IMR-90 (cell line): ENCODE measurements at regions not wholly inside any gene's neighbourhood (a gene's known extent, or its start where the extent isn't known, plus 50 kb on each side); places are given as distances from the start of the nearest gene placed in this dataset.

ENCODE experiments used
- ATAC-seq: fragments of 200-7000 bp; cut with Tn5 transposase; 2 replicates; pipeline ENCODE4 v1.9.1; 2020; ENCODE audit warnings: low read depth, mild to moderate bottlenecking, moderate library complexity
- BruUV-seq: library from RNA; stranded (reverse); fragments of 400-500 nt; replicated peaks from 2 replicates; lab custom pipeline; 2021; lab: Mats Ljungman, UMichigan
- CTCF ChIA-PET: fragments of 300-600 bp; formaldehyde crosslinking; extraction: SDS; loops from one replicate; lab custom pipeline; 2021; ENCODE audit warnings: antibody characterized with exemption; lab: Yijun Ruan, JAX
- POLR2A ChIA-PET: fragments of 300-600 bp; sonication (Branson Sonifier 250); formaldehyde crosslinking; loops from one replicate; lab custom pipeline; 2022; ENCODE audit warnings: antibody characterized with exemption; ENCODE audit not compliant: unreplicated experiment; lab: Charles Lee
- DNase-seq: peaks from one replicate; pipeline ENCODE4 v3.0.0; 2013
- H2AFZ ChIP-seq: replicated peaks from 2 replicates; pipeline ENCODE3; 2013; ENCODE audit warnings: low read length, mild to moderate bottlenecking; ENCODE audit not compliant: poor library complexity
- H2AK5ac ChIP-seq: 2 replicates; pipeline ENCODE4 v1.6.1; 2013; ENCODE audit warnings: low read depth, low read length, inconsistent platforms
- H2AK9ac ChIP-seq: replicated peaks from 2 replicates; pipeline ENCODE3; 2013; ENCODE audit warnings: mild to moderate bottlenecking, low read depth, low read length, moderate library complexity; ENCODE audit not compliant: poor library complexity
- H2BK120ac ChIP-seq: 2 replicates; pipeline ENCODE4 v1.6.1; 2013; ENCODE audit warnings: low read depth, low read length, inconsistent platforms
- H2BK15ac ChIP-seq: 3 replicates; pipeline ENCODE4 v1.6.1; 2013; ENCODE audit warnings: low read depth, low read length, inconsistent platforms
- H2BK20ac ChIP-seq: 2 replicates; pipeline ENCODE4 v1.6.1; 2013; ENCODE audit warnings: low read depth, mild to moderate bottlenecking, inconsistent platforms, low read length, moderate library complexity
- H2BK5ac ChIP-seq: 2 replicates; pipeline ENCODE4 v1.6.1; 2013; ENCODE audit warnings: mild to moderate bottlenecking, low read depth, low read length, inconsistent platforms; ENCODE audit not compliant: poor library complexity, severe bottlenecking
- H3K14ac ChIP-seq: replicated peaks from 2 replicates; pipeline ENCODE4 v1.6.1; 2013; ENCODE audit warnings: low read depth, low read length, inconsistent platforms
- H3K18ac ChIP-seq: 2 replicates; pipeline ENCODE4 v1.6.1; 2013; ENCODE audit warnings: low read depth, low read length, control low read depth
- H3K23ac ChIP-seq: 2 replicates; pipeline ENCODE4 v1.6.1; 2013; ENCODE audit warnings: low read depth, low read length, inconsistent platforms
- H3K27ac ChIP-seq: 2 replicates; pipeline ENCODE4 v1.5.1; 2013; ENCODE audit warnings: mild to moderate bottlenecking, control low read depth, low read length; ENCODE audit not compliant: insufficient read depth
- H3K27me3 ChIP-seq: 2 replicates; pipeline ENCODE4 v1.6.1; 2013; ENCODE audit warnings: low read length; ENCODE audit not compliant: control insufficient read depth, insufficient read depth
- H3K36me3 ChIP-seq: 2 replicates; pipeline ENCODE4 v1.6.1; 2013; ENCODE audit warnings: low read length, mixed read lengths; ENCODE audit not compliant: control insufficient read depth, insufficient read depth
- H3K4ac ChIP-seq: 2 replicates; pipeline ENCODE4 v1.6.1; 2013; ENCODE audit warnings: low read depth, low read length, inconsistent platforms
- H3K4me1 ChIP-seq: 2 replicates; pipeline ENCODE4 v1.6.1; 2013; ENCODE audit warnings: low read length, mixed read lengths; ENCODE audit not compliant: control insufficient read depth, insufficient read depth
- H3K4me2 ChIP-seq: 2 replicates; pipeline ENCODE4 v1.6.1; 2013; ENCODE audit warnings: low read depth, mild to moderate bottlenecking, control low read depth, low read length, moderate library complexity
- H3K4me3 ChIP-seq: 2 replicates; pipeline ENCODE4 v1.5.1; 2013; ENCODE audit warnings: low read depth, mild to moderate bottlenecking, control low read depth, low read length, moderate library complexity; ENCODE audit not compliant: insufficient read depth
- H3K56ac ChIP-seq: 2 replicates; pipeline ENCODE4 v1.6.1; 2013; ENCODE audit warnings: low read length, inconsistent platforms; ENCODE audit not compliant: insufficient read depth; ENCODE audit errors: extremely low read depth
- H3K79me1 ChIP-seq, 2 experiments: 2 replicates each; pipeline ENCODE4 v1.6.1; 2013; ENCODE audit warnings: low read length in 2 of 2, inconsistent platforms in 1 of 2, low read depth in 1 of 2
- H3K9ac ChIP-seq: 2 replicates; pipeline ENCODE4 v1.6.1; 2013; ENCODE audit warnings: low read depth, low read length, control low read depth
- H3K9me1 ChIP-seq: 2 replicates; pipeline ENCODE4 v1.6.1; 2013; ENCODE audit warnings: low read length, inconsistent platforms; ENCODE audit not compliant: insufficient read depth
- H3K9me3 ChIP-seq: 2 replicates; pipeline ENCODE4 v1.6.1; 2013; ENCODE audit warnings: low read length; ENCODE audit not compliant: control insufficient read depth, insufficient read depth
- H4K20me1 ChIP-seq: 2 replicates; pipeline ENCODE4 v1.6.1; 2013; ENCODE audit warnings: low read length, inconsistent platforms; ENCODE audit not compliant: insufficient read depth
- H4K5ac ChIP-seq: 2 replicates; pipeline ENCODE4 v1.6.1; 2013; ENCODE audit warnings: mild to moderate bottlenecking, low read depth, low read length, control low read depth
- H4K8ac ChIP-seq, 2 experiments: 2 replicates each; pipeline ENCODE4 v1.6.1; 2013; ENCODE audit warnings: low read depth in 2 of 2, low read length in 2 of 2, control low read depth in 1 of 2, inconsistent platforms in 1 of 2
- H4K91ac ChIP-seq: 2 replicates; pipeline ENCODE4 v1.6.1; 2013; ENCODE audit warnings: low read depth, low read length, inconsistent platforms; ENCODE audit not compliant: insufficient read depth
- NFE2L2 ChIP-seq: fragments of 150-350 bp; IDR thresholded peaks from 2 replicates; pipeline ENCODE4 v1.6.1; 2016; ENCODE audit warnings: low read depth, mild to moderate bottlenecking, low read length
- WGBS, 2 experiments: methylation state at CpG; one replicate each; pipeline versions ENCODE4 v1.1.5 to v1.1.7; 2013; ENCODE audit warnings: missing lambda C conversion rate in 2 of 2; ENCODE audit not compliant: insufficient read length in 1 of 2; ENCODE audit errors: extremely low coverage in 2 of 2; 5-methylcytosine and 5-hydroxymethylcytosine counted together
- dilution Hi-C: fragments of 300-500 bp; cut with HindIII; formaldehyde crosslinking; loops from one replicate; pipeline ENCODE4 v1.14.3; 2018; ENCODE audit warnings: low sequenced_read_pairs; ENCODE audit not compliant: unreplicated experiment
- in situ Hi-C: fragments of 300-500 bp; cut with MboI; formaldehyde crosslinking; loops from 3 replicates; pipeline ENCODE4 v1.14.3; 2019; ENCODE audit warnings: low sequenced_read_pairs, inconsistent platforms, mixed read lengths
- intact Hi-C: fragments of 100-400 bp; cut with micrococcal nuclease; formaldehyde crosslinking; loops from 2 replicates; pipeline ENCODE4 v1.10.0; 2022

DNA sequence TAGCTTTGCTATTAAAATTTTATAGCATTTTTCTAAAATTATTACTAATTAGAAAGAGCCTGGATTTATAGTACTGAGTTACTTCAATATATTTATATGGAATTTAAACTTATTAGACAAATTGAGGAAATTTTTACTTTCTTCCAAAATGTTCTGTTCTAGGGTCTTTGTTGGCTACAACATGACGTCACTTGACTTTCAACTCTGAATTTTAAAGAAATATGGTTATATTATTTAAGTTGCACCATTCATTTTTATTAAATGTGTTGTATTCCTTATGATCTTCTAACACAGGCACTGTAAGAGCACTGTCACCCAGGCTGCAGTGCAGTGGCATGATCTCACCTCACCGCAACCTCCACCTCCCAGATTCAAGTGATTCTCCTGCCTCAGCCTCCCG, 119.4 kb upstream of the CYLC2 start:
- H3K27ac ChIP-seq: no peak overlapping the region
- dilution Hi-C loops: no loop called here
- no peak overlapping the region for H2BK20ac ChIP-seq
- in situ Hi-C loops: no loop called here
- no peak overlapping the region for H2AK5ac ChIP-seq
- CTCF ChIA-PET: no interaction called here
- H2BK5ac ChIP-seq: no peak overlapping the region
- H3K36me3 ChIP-seq: no peaks in the 10 kb centered on the region
- no peaks in the 10 kb centered on the region for H3K4me1 ChIP-seq
- H4K20me1 ChIP-seq: no peaks in the 10 kb centered on the region
- H3K79me1 ChIP-seq: no peaks in the 10 kb centered on the region
- no peak overlapping the region for H3K9ac ChIP-seq
- H4K8ac ChIP-seq: no peak overlapping the region
- H2AK9ac ChIP-seq: no peak overlapping the region
- no peak overlapping the region for H2AFZ ChIP-seq
- H3K14ac ChIP-seq: no peak overlapping the region
- no CpG with 5 or more reads among the region's 3 CpGs for WGBS, 2 experiments
- no peaks in the 10 kb centered on the region for H3K27me3 ChIP-seq
- no peak for TF ChIP-seq NFE2L2
- DNase-seq (no peak), ATAC-seq (no peak)
- H2BK15ac ChIP-seq: no peak overlapping the region
- no peak overlapping the region for H3K23ac ChIP-seq
- H3K4me2 ChIP-seq: no peak overlapping the region
- H3K4me3 ChIP-seq: no peak overlapping the region
- H3K9me3 ChIP-seq: no peaks in the 10 kb centered on the region; the same call in 1 of the 2 replicates
- BruUV-seq: no TSS peak
- H3K4ac ChIP-seq: no peak overlapping the region
- POLR2A ChIA-PET: no interaction called here
- H2BK120ac ChIP-seq: no peak overlapping the region
- H3K18ac ChIP-seq: no peak overlapping the region
- intact Hi-C loops: no loop called here
- H4K5ac ChIP-seq: no peak overlapping the region
- no peak overlapping the region for H4K91ac ChIP-seq
- H3K56ac ChIP-seq: no peak overlapping the region
- H3K9me1 ChIP-seq: no peaks in the 10 kb centered on the region
